Neuron (in vitro differentiated cells): ENCODE measurements at regions not wholly inside any gene's neighbourhood (a gene's known extent, or its start where the extent isn't known, plus 50 kb on each side); places are given as distances from the start of the nearest gene placed in this dataset.

Experiments used
- H2AFZ ChIP-seq: one replicate; pipeline ENCODE4 v1.6.1; 2013; ENCODE audit warnings: low read depth, mild to moderate bottlenecking, inconsistent platforms, low read length, moderate library complexity
- H3K27me3 ChIP-seq: one replicate; pipeline ENCODE4 v1.6.1; 2013; ENCODE audit warnings: low read length; ENCODE audit not compliant: insufficient read depth
- H3K36me3 ChIP-seq: one replicate; pipeline ENCODE4 v1.6.1; 2013; ENCODE audit warnings: low read length; ENCODE audit not compliant: insufficient read depth
- H3K4me1 ChIP-seq: one replicate; pipeline ENCODE4 v1.6.1; 2013; ENCODE audit warnings: low read length; ENCODE audit not compliant: insufficient read depth
- H3K4me3 ChIP-seq: 2 replicates; pipeline ENCODE4 v1.5.1; 2013; ENCODE audit warnings: mild to moderate bottlenecking, low read length, moderate library complexity
- H3K9me3 ChIP-seq: one replicate; pipeline ENCODE4 v1.6.1; 2013; ENCODE audit warnings: low read length

GRCh38 chr21:35333831-35334618, 284.9 kb upstream of the RUNX1 start:
- Histone ChIP-seq H3K4me1 (no peaks in the 10 kb centered on the region), H3K9me3 (no peaks in the 10 kb centered on the region), H2AFZ (no peak overlapping the region), H3K36me3 (no peaks in the 10 kb centered on the region), H3K4me3 (no peak overlapping the region), H3K27me3 (peaks cover 2% of the 10 kb centered on the region)

- Histone ChIP-seq H2AFZ (no peak overlapping the region), H3K4me3 (no peak overlapping the region), H3K36me3 (no peaks in the 10 kb centered on the region), H3K4me1 (no peaks in the 10 kb centered on the region), H3K27me3 (peaks cover 2% of the 10 kb centered on the region), H3K9me3 (no peaks in the 10 kb centered on the region)
Measured at GRCh38 chr21:35332841-35333426, 283.8 kb upstream of the RUNX1 start.

GRCh38 chr21:35329940-35330660, 281.0 kb upstream of the RUNX1 start:
- H3K4me3 ChIP-seq: no peak overlapping the region
- no peaks in the 10 kb centered on the region for H3K4me1 ChIP-seq
- H3K9me3 ChIP-seq: no peaks in the 10 kb centered on the region
- no peak overlapping the region for H2AFZ ChIP-seq
- no peaks in the 10 kb centered on the region for H3K36me3 ChIP-seq
- H3K27me3 ChIP-seq: peaks cover 2% of the 10 kb centered on the region

GRCh38 chr21:35328856-35329455, 279.9 kb upstream of the RUNX1 start:
- no peak overlapping the region for H3K4me3 ChIP-seq
- no peaks in the 10 kb centered on the region for H3K9me3 ChIP-seq
- H3K4me1 ChIP-seq: no peaks in the 10 kb centered on the region
- H2AFZ ChIP-seq: no peak overlapping the region
- H3K27me3 ChIP-seq: peaks cover 2% of the 10 kb centered on the region
- H3K36me3 ChIP-seq: no peaks in the 10 kb centered on the region

GRCh38 chr21:35326677-35327076, 277.6 kb upstream of the RUNX1 start:
- no peaks in the 10 kb centered on the region for H3K9me3 ChIP-seq
- H2AFZ ChIP-seq: no peak overlapping the region
- peaks cover 2% of the 10 kb centered on the region for H3K27me3 ChIP-seq
- H3K4me1 ChIP-seq: no peaks in the 10 kb centered on the region
- H3K4me3 ChIP-seq: no peak overlapping the region
- no peaks in the 10 kb centered on the region for H3K36me3 ChIP-seq

- H2AFZ ChIP-seq: no peak overlapping the region
- H3K9me3 ChIP-seq: no peaks in the 10 kb centered on the region
- no peaks in the 10 kb centered on the region for H3K4me1 ChIP-seq
- H3K36me3 ChIP-seq: no peaks in the 10 kb centered on the region
- H3K4me3 ChIP-seq: no peak overlapping the region
- H3K27me3 ChIP-seq: peaks cover 2% of the 10 kb centered on the region
Measured at GRCh38 chr21:35325953-35326352, 276.9 kb upstream of the RUNX1 start.

- H3K36me3 ChIP-seq: no peaks in the 10 kb centered on the region
- no peak overlapping the region for H2AFZ ChIP-seq
- H3K4me3 ChIP-seq: no peak overlapping the region
- peaks cover 2% of the 10 kb centered on the region for H3K27me3 ChIP-seq
- H3K9me3 ChIP-seq: no peaks in the 10 kb centered on the region
- H3K4me1 ChIP-seq: no peaks in the 10 kb centered on the region
Measured at GRCh38 chr21:35324372-35325220, 275.5 kb upstream of the RUNX1 start.

GRCh38 chr21:35323947-35324346, 274.8 kb upstream of the RUNX1 start:
- H3K4me1 ChIP-seq: no peaks in the 10 kb centered on the region
- H3K9me3 ChIP-seq: no peaks in the 10 kb centered on the region
- H3K36me3 ChIP-seq: no peaks in the 10 kb centered on the region
- H2AFZ ChIP-seq: no peak overlapping the region
- H3K27me3 ChIP-seq: no peaks in the 10 kb centered on the region
- no peak overlapping the region for H3K4me3 ChIP-seq

- Histone ChIP-seq H3K27me3 (no peaks in the 10 kb centered on the region), H3K4me1 (no peaks in the 10 kb centered on the region), H3K36me3 (no peaks in the 10 kb centered on the region), H3K9me3 (no peaks in the 10 kb centered on the region), H2AFZ (no peak overlapping the region), H3K4me3 (no peak overlapping the region)
Measured at GRCh38 chr21:35321322-35322200, 272.5 kb upstream of the RUNX1 start.

GRCh38 chr21:35319684-35320283, 270.7 kb upstream of the RUNX1 start:
- Histone ChIP-seq H3K36me3 (no peaks in the 10 kb centered on the region), H2AFZ (no peak overlapping the region), H3K4me3 (no peak overlapping the region), H3K27me3 (no peaks in the 10 kb centered on the region), H3K4me1 (no peaks in the 10 kb centered on the region), H3K9me3 (no peaks in the 10 kb centered on the region)

GRCh38 chr21:35316933-35317332, 267.8 kb upstream of the RUNX1 start:
- no peaks in the 10 kb centered on the region for H3K27me3 ChIP-seq
- no peaks in the 10 kb centered on the region for H3K9me3 ChIP-seq
- H2AFZ ChIP-seq: no peak overlapping the region
- no peaks in the 10 kb centered on the region for H3K36me3 ChIP-seq
- no peaks in the 10 kb centered on the region for H3K4me1 ChIP-seq
- H3K4me3 ChIP-seq: no peak overlapping the region
